IMR-90 (cell line): ENCODE measurements at regions not wholly inside any gene's neighbourhood (a gene's known extent, or its start where the extent isn't known, plus 50 kb on each side); places are given as distances from the start of the nearest gene placed in this dataset.

Source experiments
- ATAC-seq: fragments of 200-7000 bp; cut with Tn5 transposase; 2 replicates; pipeline ENCODE4 v1.9.1; 2020; ENCODE audit warnings: low read depth, mild to moderate bottlenecking, moderate library complexity
- BruUV-seq: library from RNA; stranded (reverse); fragments of 400-500 nt; replicated peaks from 2 replicates; lab custom pipeline; 2021; lab: Mats Ljungman, UMichigan
- CTCF ChIA-PET: fragments of 300-600 bp; formaldehyde crosslinking; extraction: SDS; loops from one replicate; lab custom pipeline; 2021; ENCODE audit warnings: antibody characterized with exemption; lab: Yijun Ruan, JAX
- POLR2A ChIA-PET: fragments of 300-600 bp; sonication (Branson Sonifier 250); formaldehyde crosslinking; loops from one replicate; lab custom pipeline; 2022; ENCODE audit warnings: antibody characterized with exemption; ENCODE audit not compliant: unreplicated experiment; lab: Charles Lee
- DNase-seq: peaks from one replicate; pipeline ENCODE4 v3.0.0; 2013
- H2AFZ ChIP-seq: replicated peaks from 2 replicates; pipeline ENCODE3; 2013; ENCODE audit warnings: low read length, mild to moderate bottlenecking; ENCODE audit not compliant: poor library complexity
- H2AK5ac ChIP-seq: 2 replicates; pipeline ENCODE4 v1.6.1; 2013; ENCODE audit warnings: low read depth, low read length, inconsistent platforms
- H2AK9ac ChIP-seq: replicated peaks from 2 replicates; pipeline ENCODE3; 2013; ENCODE audit warnings: mild to moderate bottlenecking, low read depth, low read length, moderate library complexity; ENCODE audit not compliant: poor library complexity
- H2BK120ac ChIP-seq: 2 replicates; pipeline ENCODE4 v1.6.1; 2013; ENCODE audit warnings: low read depth, low read length, inconsistent platforms
- H2BK15ac ChIP-seq: 3 replicates; pipeline ENCODE4 v1.6.1; 2013; ENCODE audit warnings: low read depth, low read length, inconsistent platforms
- H2BK20ac ChIP-seq: 2 replicates; pipeline ENCODE4 v1.6.1; 2013; ENCODE audit warnings: low read depth, mild to moderate bottlenecking, inconsistent platforms, low read length, moderate library complexity
- H2BK5ac ChIP-seq: 2 replicates; pipeline ENCODE4 v1.6.1; 2013; ENCODE audit warnings: mild to moderate bottlenecking, low read depth, low read length, inconsistent platforms; ENCODE audit not compliant: poor library complexity, severe bottlenecking
- H3K14ac ChIP-seq: replicated peaks from 2 replicates; pipeline ENCODE4 v1.6.1; 2013; ENCODE audit warnings: low read depth, low read length, inconsistent platforms
- H3K18ac ChIP-seq: 2 replicates; pipeline ENCODE4 v1.6.1; 2013; ENCODE audit warnings: low read depth, low read length, control low read depth
- H3K23ac ChIP-seq: 2 replicates; pipeline ENCODE4 v1.6.1; 2013; ENCODE audit warnings: low read depth, low read length, inconsistent platforms
- H3K27ac ChIP-seq: 2 replicates; pipeline ENCODE4 v1.5.1; 2013; ENCODE audit warnings: mild to moderate bottlenecking, control low read depth, low read length; ENCODE audit not compliant: insufficient read depth
- H3K27me3 ChIP-seq: 2 replicates; pipeline ENCODE4 v1.6.1; 2013; ENCODE audit warnings: low read length; ENCODE audit not compliant: control insufficient read depth, insufficient read depth
- H3K36me3 ChIP-seq: 2 replicates; pipeline ENCODE4 v1.6.1; 2013; ENCODE audit warnings: low read length, mixed read lengths; ENCODE audit not compliant: control insufficient read depth, insufficient read depth
- H3K4ac ChIP-seq: 2 replicates; pipeline ENCODE4 v1.6.1; 2013; ENCODE audit warnings: low read depth, low read length, inconsistent platforms
- H3K4me1 ChIP-seq: 2 replicates; pipeline ENCODE4 v1.6.1; 2013; ENCODE audit warnings: low read length, mixed read lengths; ENCODE audit not compliant: control insufficient read depth, insufficient read depth
- H3K4me2 ChIP-seq: 2 replicates; pipeline ENCODE4 v1.6.1; 2013; ENCODE audit warnings: low read depth, mild to moderate bottlenecking, control low read depth, low read length, moderate library complexity
- H3K4me3 ChIP-seq: 2 replicates; pipeline ENCODE4 v1.5.1; 2013; ENCODE audit warnings: low read depth, mild to moderate bottlenecking, control low read depth, low read length, moderate library complexity; ENCODE audit not compliant: insufficient read depth
- H3K56ac ChIP-seq: 2 replicates; pipeline ENCODE4 v1.6.1; 2013; ENCODE audit warnings: low read length, inconsistent platforms; ENCODE audit not compliant: insufficient read depth; ENCODE audit errors: extremely low read depth
- H3K79me1 ChIP-seq, 2 experiments: 2 replicates each; pipeline ENCODE4 v1.6.1; 2013; ENCODE audit warnings: low read length in 2 of 2, inconsistent platforms in 1 of 2, low read depth in 1 of 2
- H3K9ac ChIP-seq: 2 replicates; pipeline ENCODE4 v1.6.1; 2013; ENCODE audit warnings: low read depth, low read length, control low read depth
- H3K9me1 ChIP-seq: 2 replicates; pipeline ENCODE4 v1.6.1; 2013; ENCODE audit warnings: low read length, inconsistent platforms; ENCODE audit not compliant: insufficient read depth
- H3K9me3 ChIP-seq: 2 replicates; pipeline ENCODE4 v1.6.1; 2013; ENCODE audit warnings: low read length; ENCODE audit not compliant: control insufficient read depth, insufficient read depth
- H4K20me1 ChIP-seq: 2 replicates; pipeline ENCODE4 v1.6.1; 2013; ENCODE audit warnings: low read length, inconsistent platforms; ENCODE audit not compliant: insufficient read depth
- H4K5ac ChIP-seq: 2 replicates; pipeline ENCODE4 v1.6.1; 2013; ENCODE audit warnings: mild to moderate bottlenecking, low read depth, low read length, control low read depth
- H4K8ac ChIP-seq, 2 experiments: 2 replicates each; pipeline ENCODE4 v1.6.1; 2013; ENCODE audit warnings: low read depth in 2 of 2, low read length in 2 of 2, control low read depth in 1 of 2, inconsistent platforms in 1 of 2
- H4K91ac ChIP-seq: 2 replicates; pipeline ENCODE4 v1.6.1; 2013; ENCODE audit warnings: low read depth, low read length, inconsistent platforms; ENCODE audit not compliant: insufficient read depth
- CHD1 ChIP-seq: IDR thresholded peaks from 2 replicates; pipeline ENCODE4 v1.6.1; 2012; ENCODE audit warnings: low read depth, low read length, improper control_type of control experiment
- CTCF ChIP-seq: conservative IDR thresholded peaks from 2 replicates; pipeline ENCODE4 v1.5.1; 2012; ENCODE audit warnings: mild to moderate bottlenecking, low read depth, low read length, improper control_type of control experiment
- FOS ChIP-seq: fragments of 150-350 bp; IDR thresholded peaks from 2 replicates; pipeline ENCODE4 v1.6.1; 2016; ENCODE audit warnings: low read depth, low read length
- MAFK ChIP-seq: IDR thresholded peaks from 2 replicates; pipeline ENCODE4 v1.6.1; 2012; ENCODE audit warnings: low read depth, low read length, improper control_type of control experiment
- MXI1 ChIP-seq: IDR thresholded peaks from 2 replicates; pipeline ENCODE4 v1.6.1; 2012; ENCODE audit warnings: low read depth, mild to moderate bottlenecking, low read length, moderate library complexity, borderline replicate concordance
- NFE2L2 ChIP-seq: fragments of 150-350 bp; IDR thresholded peaks from 2 replicates; pipeline ENCODE4 v1.6.1; 2016; ENCODE audit warnings: low read depth, mild to moderate bottlenecking, low read length
- POLR2A ChIP-seq: IDR thresholded peaks from 2 replicates; pipeline ENCODE4 v1.6.1; 2012; ENCODE audit warnings: mild to moderate bottlenecking, low read depth, low read length
- RAD21 ChIP-seq: IDR thresholded peaks from 2 replicates; pipeline ENCODE4 v1.6.1; 2012; ENCODE audit warnings: low read length, improper control_type of control experiment
- RCOR1 ChIP-seq: IDR thresholded peaks from 2 replicates; pipeline ENCODE4 v1.6.1; 2012; ENCODE audit warnings: mild to moderate bottlenecking, low read length, improper control_type of control experiment; ENCODE audit not compliant: insufficient replicate concordance
- RFX5 ChIP-seq: IDR thresholded peaks from 2 replicates; pipeline ENCODE4 v1.8.0; 2012; ENCODE audit warnings: low read depth, mild to moderate bottlenecking, low read length, moderate library complexity
- WGBS, 2 experiments: methylation state at CpG; one replicate each; pipeline versions ENCODE4 v1.1.5 to v1.1.7; 2013; ENCODE audit warnings: missing lambda C conversion rate in 2 of 2; ENCODE audit not compliant: insufficient read length in 1 of 2; ENCODE audit errors: extremely low coverage in 2 of 2; 5-methylcytosine and 5-hydroxymethylcytosine counted together
- dilution Hi-C: fragments of 300-500 bp; cut with HindIII; formaldehyde crosslinking; loops from one replicate; pipeline ENCODE4 v1.14.3; 2018; ENCODE audit warnings: low sequenced_read_pairs; ENCODE audit not compliant: unreplicated experiment
- in situ Hi-C: fragments of 300-500 bp; cut with MboI; formaldehyde crosslinking; loops from 3 replicates; pipeline ENCODE4 v1.14.3; 2019; ENCODE audit warnings: low sequenced_read_pairs, inconsistent platforms, mixed read lengths
- intact Hi-C: fragments of 100-400 bp; cut with micrococcal nuclease; formaldehyde crosslinking; loops from 2 replicates; pipeline ENCODE4 v1.10.0; 2022
- TF ChIP-seq, protein P1 (sequence below): fragments of 150-350 bp; IDR thresholded peaks from 2 replicates; pipeline ENCODE4 v1.6.1; 2016; ENCODE audit warnings: low read depth, mild to moderate bottlenecking, low read length, moderate library complexity, borderline replicate concordance

GRCh38 chr5:108641596-108641995 is 106.1 kb upstream of the FER start:
- H2AFZ ChIP-seq = no peak overlapping the region
- no peak overlapping the region for H3K27ac ChIP-seq
- H4K5ac ChIP-seq = peak overlapping the region; percentile 49
- H3K56ac ChIP-seq = no peak overlapping the region
- CTCF ChIA-PET = interaction anchor here (0.6 to 2.7 kb wide), 12 partner anchors 9 to 791 kb away, joined by 3 to 9 read pairs (median 4); no protein-coding TSS in a partner anchor
- H4K8ac ChIP-seq = peak overlapping the region; percentile 57 to 74; a peak in 2 of 4 replicates
- no peaks in the 10 kb centered on the region for H3K36me3 ChIP-seq
- H3K4ac ChIP-seq = no peak overlapping the region; the same call in 1 of the 2 replicates
- no peak overlapping the region for H2BK5ac ChIP-seq
- no peaks in the 10 kb centered on the region for H3K79me1 ChIP-seq
- H3K14ac ChIP-seq = no peak overlapping the region; the same call in 1 of the 2 replicates
- H2BK20ac ChIP-seq = peak overlapping the region; percentile 24; the same call in 1 of the 2 replicates
- H3K23ac ChIP-seq = no peak overlapping the region
- H2BK120ac ChIP-seq = peak overlapping the region; percentile 46; the same call in 1 of the 2 replicates
- POLR2A ChIA-PET = no interaction called here
- dilution Hi-C loops (no loop called here), in situ Hi-C loops (no loop called here), intact Hi-C loops (loop anchor here (5.0 kb wide), 1 partner anchor 836 kb away; no protein-coding TSS in a partner anchor)
- TF ChIP-seq RCOR1 (no peak), MXI1 (no peak), NFE2L2 (no peak), MAFK (no peak), RAD21 (no peak), CTCF (no peak), CHD1 (no peak), POLR2A (no peak), FOS (no peak), RFX5 (no peak)
- TF ChIP-seq, protein P1, sequence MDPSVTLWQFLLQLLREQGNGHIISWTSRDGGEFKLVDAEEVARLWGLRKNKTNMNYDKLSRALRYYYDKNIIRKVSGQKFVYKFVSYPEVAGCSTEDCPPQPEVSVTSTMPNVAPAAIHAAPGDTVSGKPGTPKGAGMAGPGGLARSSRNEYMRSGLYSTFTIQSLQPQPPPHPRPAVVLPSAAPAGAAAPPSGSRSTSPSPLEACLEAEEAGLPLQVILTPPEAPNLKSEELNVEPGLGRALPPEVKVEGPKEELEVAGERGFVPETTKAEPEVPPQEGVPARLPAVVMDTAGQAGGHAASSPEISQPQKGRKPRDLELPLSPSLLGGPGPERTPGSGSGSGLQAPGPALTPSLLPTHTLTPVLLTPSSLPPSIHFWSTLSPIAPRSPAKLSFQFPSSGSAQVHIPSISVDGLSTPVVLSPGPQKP = no peak
- DNase-seq (no peak), ATAC-seq (no peak)
- H3K9me3 ChIP-seq = no peaks in the 10 kb centered on the region
- no peak overlapping the region for H3K18ac ChIP-seq
- H3K27me3 ChIP-seq = no peaks in the 10 kb centered on the region
- peaks cover 2% of the 10 kb centered on the region; the same call in 1 of the 2 replicates for H3K4me1 ChIP-seq
- no peak overlapping the region for H3K4me3 ChIP-seq
- no CpG with 5 or more reads among the region's 1 CpG for WGBS, 2 experiments
- BruUV-seq = no TSS peak
- no peak overlapping the region for H2BK15ac ChIP-seq
- no peak overlapping the region for H2AK9ac ChIP-seq
- H4K20me1 ChIP-seq = no peaks in the 10 kb centered on the region
- H3K9ac ChIP-seq = no peak overlapping the region
- H3K9me1 ChIP-seq = no peaks in the 10 kb centered on the region
- H3K4me2 ChIP-seq = no peak overlapping the region
- H4K91ac ChIP-seq = 0 out of 2 replicates have a peak overlapping the region, but pooled peaks have one; percentile 24
- H2AK5ac ChIP-seq = no peak overlapping the region
